ENCODE measurements at regions not wholly inside any gene's neighbourhood (a gene's known extent, or its start where the extent isn't known, plus 50 kb on each side); places are given as distances from the start of the nearest gene placed in this dataset.
"Not testable (repeated sequence)": the region's sequence is repeated elsewhere in the genome, so short reads cannot be mapped to it uniquely, and the experiment has no call there.

DNA sequence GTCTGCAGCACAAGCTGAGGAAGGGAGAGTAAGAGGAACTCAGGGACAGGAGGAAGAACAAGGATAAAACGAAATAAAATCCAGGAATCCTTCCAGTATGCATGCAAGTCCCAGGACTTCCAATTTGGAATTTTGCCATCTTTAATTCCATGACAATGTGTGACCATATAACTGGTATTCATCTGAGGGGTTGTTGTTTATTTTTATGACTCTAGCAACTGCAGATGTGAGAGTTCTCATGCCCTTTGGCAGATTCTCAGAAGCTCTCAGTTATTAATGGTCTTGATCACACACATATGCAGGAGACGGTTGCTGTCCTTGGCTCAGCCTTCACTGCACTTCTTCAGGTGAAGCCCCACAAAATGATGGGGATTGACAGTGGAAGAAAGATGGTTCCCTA is 148.2 kb downstream of the SMIM20 start:
- H3K36me3 ChIP-seq: no peaks in the 10 kb centered on the region
- ATAC-seq (no peak), DNase-seq (no peak)
- no peak overlapping the region for H3K4me3 ChIP-seq
- no peaks in the 10 kb centered on the region for H3K4me1 ChIP-seq
- H3K9me3 ChIP-seq: no peaks in the 10 kb centered on the region
- in situ Hi-C loops (cut with MboI; ENCODE audit: low sequenced_read_pairs in 4 of 4): no loop called here
- no peaks in the 10 kb centered on the region for H3K27me3 ChIP-seq
- H3K27ac ChIP-seq: no peak overlapping the region
- intact Hi-C loops (cut with DNase I; ENCODE audit: low total_unique reads): no loop called here
- TF ChIP-seq CTCF (IDR thresholded peaks at IDR 0.05 in 4 of 5, conservative IDR thresholded peaks at IDR 0.05 in 1 of 5) (no peak), POLR2A (IDR thresholded peaks at IDR 0.05) (no peak)

DNA sequence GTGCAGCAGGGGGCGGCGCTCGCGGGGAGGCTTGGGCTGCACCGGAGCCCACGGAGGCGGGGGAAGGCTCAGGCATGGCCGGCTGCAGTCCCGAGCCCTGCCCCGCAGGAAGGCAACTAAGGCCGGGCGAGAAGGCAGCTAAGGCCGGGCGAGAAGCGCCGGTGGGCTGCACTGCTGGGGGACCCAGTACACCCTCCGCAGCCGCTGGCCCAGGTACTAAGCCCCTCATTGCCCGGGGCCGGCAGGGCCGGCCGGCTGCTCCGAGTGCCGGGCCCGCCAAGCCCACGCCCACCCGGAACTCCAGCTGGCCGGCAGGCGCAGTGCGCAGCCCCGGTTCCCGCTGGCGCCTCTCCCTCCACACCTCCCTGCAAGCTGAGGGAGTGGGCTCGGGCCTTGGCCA is 150.0 kb downstream of the SMIM20 start:
- H3K27ac ChIP-seq: not testable (repeated sequence)

DNA sequence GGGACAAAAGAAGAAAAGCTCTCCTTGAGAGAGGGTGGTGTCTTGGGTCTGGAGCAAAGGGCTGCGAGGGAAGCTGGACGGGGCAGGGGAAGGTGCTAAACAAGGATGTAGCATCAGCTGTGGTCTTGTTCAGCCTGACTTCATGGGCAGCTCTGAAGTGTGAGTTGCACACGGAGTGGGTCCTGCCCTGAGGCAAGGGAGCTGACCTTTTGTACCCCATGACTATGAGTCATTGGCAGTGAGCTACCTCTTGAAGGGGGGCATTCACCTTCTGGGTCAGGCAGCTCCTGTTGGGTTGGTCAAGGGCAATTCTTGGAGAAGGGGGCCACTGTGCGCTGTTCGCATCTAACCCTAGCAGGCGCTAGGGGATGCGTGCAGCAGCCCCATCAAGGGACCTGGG is 151.8 kb downstream of the SMIM20 start:
- H3K4me1 ChIP-seq: no peaks in the 10 kb centered on the region
- TF ChIP-seq POLR2A (IDR thresholded peaks at IDR 0.05) (no peak), CTCF (IDR thresholded peaks at IDR 0.05 in 4 of 5, conservative IDR thresholded peaks at IDR 0.05 in 1 of 5) (no peak)
- in situ Hi-C loops (cut with MboI; ENCODE audit: low sequenced_read_pairs in 4 of 4) (no loop called here), intact Hi-C loops (cut with DNase I; ENCODE audit: low total_unique reads) (no loop called here)
- ATAC-seq (no peak), DNase-seq (no peak)
- H3K4me3 ChIP-seq: no peak overlapping the region
- no peaks in the 10 kb centered on the region for H3K36me3 ChIP-seq
- H3K9me3 ChIP-seq: no peaks in the 10 kb centered on the region
- no peak overlapping the region for H3K27ac ChIP-seq
- no peaks in the 10 kb centered on the region for H3K27me3 ChIP-seq

More for the DNA sequence above, 150.0 kb downstream of the SMIM20 start:
- intact Hi-C loops (cut with DNase I; ENCODE audit: low total_unique reads); H3K36me3 ChIP-seq; H3K27me3 ChIP-seq; DNase-seq; H3K4me1 ChIP-seq; in situ Hi-C loops (cut with MboI; ENCODE audit: low sequenced_read_pairs in 4 of 4); ATAC-seq; H3K4me3 ChIP-seq; H3K9me3 ChIP-seq: not testable (repeated sequence)

DNA sequence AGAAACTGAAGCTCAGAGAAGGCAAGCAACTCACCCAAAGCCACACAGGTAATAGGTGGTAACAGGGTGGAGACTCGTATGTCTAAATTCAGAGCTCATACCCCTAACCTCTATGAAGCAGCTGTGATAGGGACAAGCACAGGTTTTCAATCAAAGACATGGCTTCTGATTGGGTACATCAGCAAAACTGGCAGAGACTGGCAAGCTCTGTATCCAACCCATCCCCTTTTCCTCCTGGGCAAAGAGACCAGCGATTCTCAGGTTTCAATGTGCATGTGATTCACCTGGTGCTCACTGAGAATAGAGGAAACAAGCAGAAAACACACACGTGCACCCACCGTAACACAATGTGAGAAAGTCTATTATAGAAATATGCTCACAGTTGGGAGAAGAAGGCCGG is 153.0 kb downstream of the SMIM20 start:
- no peak for ATAC-seq
- in situ Hi-C loops (cut with MboI; ENCODE audit: low sequenced_read_pairs in 4 of 4): no loop called here
- no peak for DNase-seq
- Histone ChIP-seq H3K27me3 (no peaks in the 10 kb centered on the region), H3K27ac (no peak overlapping the region), H3K4me3 (no peak overlapping the region), H3K9me3 (no peaks in the 10 kb centered on the region), H3K36me3 (no peaks in the 10 kb centered on the region), H3K4me1 (no peaks in the 10 kb centered on the region)
- TF ChIP-seq POLR2A (IDR thresholded peaks at IDR 0.05) (no peak), CTCF (IDR thresholded peaks at IDR 0.05 in 4 of 5, conservative IDR thresholded peaks at IDR 0.05 in 1 of 5) (no peak)
- intact Hi-C loops (cut with DNase I; ENCODE audit: low total_unique reads): no loop called here

DNA sequence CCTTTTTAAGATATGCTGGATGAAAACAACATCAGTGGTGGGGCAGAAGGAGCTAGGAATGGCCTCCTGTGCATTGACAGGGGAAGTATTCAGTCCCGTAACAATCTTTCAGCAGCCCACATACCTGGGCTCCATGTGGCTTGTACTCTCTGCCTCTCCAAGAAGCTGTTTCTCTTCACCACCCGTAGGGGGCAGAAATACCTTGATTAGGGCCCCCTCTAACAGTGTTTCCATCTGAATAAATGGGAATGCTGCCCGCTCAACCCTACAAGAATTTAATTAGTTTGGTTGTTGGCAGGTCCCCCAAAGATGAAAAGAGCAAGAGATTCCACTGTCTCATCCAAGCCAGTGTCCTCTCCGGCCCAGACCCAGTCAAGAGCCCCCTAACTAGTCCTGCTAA is 155.2 kb downstream of the SMIM20 start:
- no peak for ATAC-seq
- TF ChIP-seq CTCF (IDR thresholded peaks at IDR 0.05 in 4 of 5, conservative IDR thresholded peaks at IDR 0.05 in 1 of 5) (no peak), POLR2A (IDR thresholded peaks at IDR 0.05) (no peak)
- no peaks in the 10 kb centered on the region for H3K4me1 ChIP-seq
- no peak for DNase-seq
- no peaks in the 10 kb centered on the region for H3K36me3 ChIP-seq
- no peaks in the 10 kb centered on the region for H3K27me3 ChIP-seq
- intact Hi-C loops (cut with DNase I; ENCODE audit: low total_unique reads): no loop called here
- in situ Hi-C loops (cut with MboI; ENCODE audit: low sequenced_read_pairs in 4 of 4): no loop called here
- H3K4me3 ChIP-seq: no peak overlapping the region
- H3K27ac ChIP-seq: no peak overlapping the region
- no peaks in the 10 kb centered on the region for H3K9me3 ChIP-seq
